Endothelial cell (in vitro differentiated cells): ENCODE measurements at regions not wholly inside any gene's neighbourhood (a gene's known extent, or its start where the extent isn't known, plus 50 kb on each side); places are given as distances from the start of the nearest gene placed in this dataset.

Experiments used
- DNase-seq: peaks from one replicate; pipeline ENCODE4 v3.0.0; 2021; ENCODE audit warnings: low spot score
- H3K27ac Mint-ChIP-seq: one replicate; pipeline ENCODE4 v1.8.0; 2021; ENCODE audit warnings: mixed read lengths, inconsistent platforms; ENCODE audit not compliant: unreplicated experiment
- H3K27me3 Mint-ChIP-seq: one replicate; pipeline ENCODE4 v1.8.0; 2021; ENCODE audit warnings: mild to moderate bottlenecking, moderate library complexity, mixed read lengths, inconsistent platforms; ENCODE audit not compliant: unreplicated experiment
- H3K36me3 Mint-ChIP-seq: one replicate; pipeline ENCODE4 v1.8.0; 2021; ENCODE audit warnings: mild to moderate bottlenecking, low read depth, mixed read lengths, inconsistent platforms; ENCODE audit not compliant: unreplicated experiment
- H3K4me1 Mint-ChIP-seq: one replicate; pipeline ENCODE4 v1.8.0; 2021; ENCODE audit warnings: mild to moderate bottlenecking, mixed read lengths, inconsistent platforms; ENCODE audit not compliant: unreplicated experiment
- H3K4me3 Mint-ChIP-seq: one replicate; pipeline ENCODE4 v1.8.0; 2021; ENCODE audit warnings: mild to moderate bottlenecking, mixed read lengths, inconsistent platforms; ENCODE audit not compliant: unreplicated experiment
- H3K9me3 Mint-ChIP-seq: one replicate; pipeline ENCODE4 v1.8.0; 2021; ENCODE audit warnings: mixed read lengths, inconsistent platforms; ENCODE audit not compliant: unreplicated experiment
- CTCF ChIP-seq: fragments of 200-600 bp; sonication (generic); IDR thresholded peaks from one replicate; pipeline ENCODE4 v1.5.0; 2021; ENCODE audit warnings: antibody characterized with exemption; ENCODE audit not compliant: unreplicated experiment

GRCh38 chr20:19832875-19833274 lies 74.8 kb downstream of the RIN2 start:
- Mint-ChIP-seq H3K4me3 (no peak overlapping the region), H3K27me3 (no peaks in the 10 kb centered on the region), H3K4me1 (peaks cover 12% of the 10 kb centered on the region), H3K9me3 (no peaks in the 10 kb centered on the region), H3K27ac (no peak overlapping the region), H3K36me3 (peaks cover 22% of the 10 kb centered on the region)
- no peak for TF ChIP-seq CTCF
- no peak for DNase-seq

GRCh38 chr20:19833395-19833794 lies 75.3 kb downstream of the RIN2 start:
- no peak for TF ChIP-seq CTCF
- H3K36me3 Mint-ChIP-seq: peaks cover 22% of the 10 kb centered on the region
- no peak overlapping the region for H3K4me3 Mint-ChIP-seq
- no peaks in the 10 kb centered on the region for H3K9me3 Mint-ChIP-seq
- no peak for DNase-seq
- H3K4me1 Mint-ChIP-seq: peaks cover 7% of the 10 kb centered on the region
- no peak overlapping the region for H3K27ac Mint-ChIP-seq
- H3K27me3 Mint-ChIP-seq: no peaks in the 10 kb centered on the region

- no peak for TF ChIP-seq CTCF
- DNase-seq: no peak
Observed at GRCh38 chr20:19834287-19834686, 76.2 kb downstream of the RIN2 start.

GRCh38 chr20:19834783-19835182 lies 76.7 kb downstream of the RIN2 start:
- Mint-ChIP-seq H3K4me3 (no peak overlapping the region), H3K27me3 (no peaks in the 10 kb centered on the region), H3K4me1 (peaks cover 6% of the 10 kb centered on the region), H3K36me3 (peaks cover 16% of the 10 kb centered on the region), H3K9me3 (no peaks in the 10 kb centered on the region), H3K27ac (no peak overlapping the region)
- DNase-seq: no peak
- no peak for TF ChIP-seq CTCF

More at GRCh38 chr20:19834287-19834686, 76.2 kb downstream of the RIN2 start:
- H3K4me1 Mint-ChIP-seq: peaks cover 6% of the 10 kb centered on the region
- H3K9me3 Mint-ChIP-seq: no peaks in the 10 kb centered on the region
- H3K27ac Mint-ChIP-seq: no peak overlapping the region
- no peak overlapping the region for H3K4me3 Mint-ChIP-seq
- no peaks in the 10 kb centered on the region for H3K27me3 Mint-ChIP-seq
- H3K36me3 Mint-ChIP-seq: peaks cover 18% of the 10 kb centered on the region

GRCh38 chr20:19835533-19836222 lies 77.6 kb downstream of the RIN2 start:
- no peak for TF ChIP-seq CTCF
- Mint-ChIP-seq H3K27me3 (no peaks in the 10 kb centered on the region), H3K27ac (no peak overlapping the region), H3K36me3 (peaks cover 11% of the 10 kb centered on the region), H3K4me3 (no peak overlapping the region), H3K4me1 (peaks cover 8% of the 10 kb centered on the region), H3K9me3 (no peaks in the 10 kb centered on the region)
- DNase-seq: no peak
